Vagina (tissue), 2 donors: ENCODE measurements at regions not wholly inside any gene's neighbourhood (a gene's known extent, or its start where the extent isn't known, plus 50 kb on each side); places are given as distances from the start of the nearest gene placed in this dataset.

Source experiments
- DNase-seq, 2 donors: peaks; one replicate each; pipeline ENCODE4 v3.0.0-alpha.2; 2017; ENCODE audit errors: extremely low spot score in 2 of 2
- H3K27ac ChIP-seq: fragments of 200-600 bp; sonication (generic); one replicate; pipeline ENCODE4 v1.5.1; 2019
- H3K27me3 ChIP-seq: fragments of 200-600 bp; sonication (generic); one replicate; pipeline ENCODE4 v1.5.1; 2019
- H3K36me3 ChIP-seq, 2 donors: fragments of 200-600 bp; sonication (generic); one replicate each; pipeline ENCODE4 v1.5.1; 2017 to 2019
- H3K4me1 ChIP-seq: fragments of 200-600 bp; sonication (generic); one replicate; pipeline ENCODE4 v1.5.1; 2019
- H3K4me3 ChIP-seq, 2 donors: fragments of 200-600 bp; sonication (generic); 1 replicate in 1 of 2; 2 replicates in 1 of 2; pipeline ENCODE4 v1.5.1; 2016 to 2019
- H3K9me3 ChIP-seq: fragments of 200-600 bp; sonication (generic); one replicate; pipeline ENCODE4 v1.5.1; 2019
- CTCF ChIP-seq, 3 experiments: fragments of 450-650 bp in 2 of 3; fragments of 200-600 bp in 1 of 3; sonication (generic) in 1 of 3; IDR thresholded peaks; one replicate each; pipeline ENCODE4 v1.5.1; 2017 to 2019; ENCODE audit warnings: antibody characterized with exemption in 3 of 3, mild to moderate bottlenecking in 2 of 3, moderate library complexity in 2 of 3
- POLR2A ChIP-seq, 2 donors: fragments of 450-650 bp; IDR thresholded peaks; one replicate each; pipeline ENCODE4 v1.6.1; 2017; ENCODE audit warnings: antibody characterized with exemption in 2 of 2, mild to moderate bottlenecking in 2 of 2, moderate library complexity in 2 of 2
- POLR2AphosphoS5 ChIP-seq, 2 donors: sonication (generic); formaldehyde crosslinking; IDR thresholded peaks; one replicate each; pipeline ENCODE4 v1.9.0; 2017; ENCODE audit warnings: antibody characterized with exemption in 2 of 2, mild to moderate bottlenecking in 2 of 2, low read depth in 1 of 2; ENCODE audit not compliant: insufficient read depth in 1 of 2
- intact Hi-C: fragments of 100-400 bp; cut with DNase I; formaldehyde crosslinking; loops from one replicate; pipeline ENCODE4 v1.15.1; 2023

GRCh38 chr2:66749566-66749965 is 314.6 kb downstream of the MEIS1 start:
- Histone ChIP-seq H3K27ac (no peak overlapping the region), H3K4me3 (no peak overlapping the region), H3K9me3 (no peaks in the 10 kb centered on the region), H3K36me3 (no peaks in the 10 kb centered on the region), H3K4me1 (no peaks in the 10 kb centered on the region), H3K27me3 (no peaks in the 10 kb centered on the region)
- DNase-seq: no peak
- TF ChIP-seq CTCF (IDR thresholded peaks at IDR 0.05) (no peak), POLR2AphosphoS5 (IDR thresholded peaks at IDR 0.05; ENCODE audit: insufficient read depth in 1 of 2, low read depth in 1 of 2) (no peak), POLR2A (IDR thresholded peaks at IDR 0.05) (no peak)
- intact Hi-C loops: no loop called here

DNA sequence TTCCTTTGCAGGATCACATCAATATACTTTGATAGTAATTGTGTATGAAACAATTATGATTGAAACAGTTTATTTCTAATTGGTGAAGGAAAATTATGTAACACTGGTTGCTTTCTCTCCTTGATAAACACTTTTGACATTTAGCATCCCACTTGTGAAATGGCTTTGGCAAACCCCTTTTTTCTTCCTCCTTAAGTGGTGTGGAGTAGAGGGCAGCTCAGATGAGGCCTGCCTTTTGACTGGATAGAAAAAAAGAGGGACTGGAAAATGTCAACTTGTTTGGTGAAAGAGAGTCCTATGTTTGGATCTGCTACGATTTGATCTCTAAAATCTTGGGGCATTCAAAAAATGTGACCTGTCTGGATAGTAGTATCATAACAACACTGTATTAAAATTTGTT is 318.3 kb downstream of the MEIS1 start:
- H3K27me3 ChIP-seq: no peaks in the 10 kb centered on the region
- H3K4me3 ChIP-seq: no peak overlapping the region
- TF ChIP-seq POLR2AphosphoS5 (IDR thresholded peaks at IDR 0.05; ENCODE audit: insufficient read depth in 1 of 2, low read depth in 1 of 2) (no peak), CTCF (IDR thresholded peaks at IDR 0.05) (no peak), POLR2A (IDR thresholded peaks at IDR 0.05) (no peak)
- H3K9me3 ChIP-seq: no peaks in the 10 kb centered on the region
- no peaks in the 10 kb centered on the region for H3K36me3 ChIP-seq
- no peak for DNase-seq
- no peak overlapping the region for H3K27ac ChIP-seq
- intact Hi-C loops: no loop called here
- no peaks in the 10 kb centered on the region for H3K4me1 ChIP-seq

DNA sequence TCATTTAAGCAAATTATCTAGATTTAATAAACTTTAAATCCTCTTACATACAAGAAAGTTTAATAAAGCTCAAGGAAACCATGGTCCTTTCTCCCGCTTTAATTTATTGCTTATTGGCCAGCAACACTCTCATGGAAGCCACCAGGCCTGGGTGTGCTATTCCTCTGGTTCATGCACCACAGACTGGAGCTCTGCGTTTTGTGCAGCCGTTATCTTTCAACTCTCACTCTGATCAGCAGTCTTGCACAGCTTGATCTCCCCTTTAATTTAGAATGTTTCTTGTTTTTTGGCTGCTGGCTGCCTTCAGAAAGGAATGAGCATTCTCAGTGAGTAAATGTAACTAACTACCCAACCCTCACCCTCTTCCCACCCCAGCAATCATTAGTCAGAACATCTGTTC is 318.7 kb downstream of the MEIS1 start:
- intact Hi-C loops: no loop called here
- Histone ChIP-seq H3K9me3 (no peaks in the 10 kb centered on the region), H3K4me3 (no peak overlapping the region), H3K27me3 (no peaks in the 10 kb centered on the region), H3K36me3 (no peaks in the 10 kb centered on the region), H3K27ac (no peak overlapping the region), H3K4me1 (no peaks in the 10 kb centered on the region)
- DNase-seq: no peak
- no peak for TF ChIP-seq CTCF (IDR thresholded peaks at IDR 0.05)
- no peak for TF ChIP-seq POLR2AphosphoS5 (IDR thresholded peaks at IDR 0.05; ENCODE audit: insufficient read depth in 1 of 2, low read depth in 1 of 2)
- TF ChIP-seq POLR2A (IDR thresholded peaks at IDR 0.05): no peak

DNA sequence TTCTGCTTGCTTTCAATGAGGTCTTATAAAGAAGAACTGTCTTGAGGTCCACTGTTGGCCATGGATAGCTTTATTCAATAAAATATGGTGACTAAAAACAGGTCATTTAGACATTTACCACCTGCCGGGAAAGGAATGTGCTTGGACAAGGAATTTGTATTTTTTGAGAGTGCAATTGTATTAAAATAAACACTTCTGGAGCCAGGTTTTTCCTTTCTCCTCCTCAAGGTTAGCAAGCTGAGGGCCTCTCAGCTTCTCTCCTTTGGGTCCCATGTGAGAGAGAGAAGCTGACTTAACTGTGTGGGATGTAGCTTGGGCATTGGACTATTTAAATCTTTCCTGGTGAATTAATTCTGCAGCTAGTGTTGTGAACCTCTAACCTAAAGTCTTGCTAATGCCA is 321.0 kb downstream of the MEIS1 start:
- Histone ChIP-seq H3K4me3 (no peak overlapping the region), H3K9me3 (no peaks in the 10 kb centered on the region), H3K27ac (no peak overlapping the region), H3K4me1 (no peaks in the 10 kb centered on the region), H3K27me3 (no peaks in the 10 kb centered on the region), H3K36me3 (no peaks in the 10 kb centered on the region)
- TF ChIP-seq POLR2AphosphoS5 (IDR thresholded peaks at IDR 0.05; ENCODE audit: insufficient read depth in 1 of 2, low read depth in 1 of 2) (no peak), POLR2A (IDR thresholded peaks at IDR 0.05) (no peak), CTCF (IDR thresholded peaks at IDR 0.05) (no peak)
- intact Hi-C loops: no loop called here
- no peak for DNase-seq

- Histone ChIP-seq H3K27ac (no peak overlapping the region), H3K4me3 (no peak overlapping the region), H3K4me1 (no peaks in the 10 kb centered on the region), H3K36me3 (no peaks in the 10 kb centered on the region), H3K9me3 (no peaks in the 10 kb centered on the region), H3K27me3 (no peaks in the 10 kb centered on the region)
- TF ChIP-seq POLR2A (IDR thresholded peaks at IDR 0.05) (no peak), POLR2AphosphoS5 (IDR thresholded peaks at IDR 0.05; ENCODE audit: insufficient read depth in 1 of 2, low read depth in 1 of 2) (no peak), CTCF (IDR thresholded peaks at IDR 0.05) (no peak)
- no peak for DNase-seq
- intact Hi-C loops: no loop called here
These were observed 326.9 kb downstream of the MEIS1 start for GRCh38 chr2:66761826-66762225.
